Cardiac fibroblast (primary cell): ENCODE measurements at regions not wholly inside any gene's neighbourhood (a gene's known extent, or its start where the extent isn't known, plus 50 kb on each side); places are given as distances from the start of the nearest gene placed in this dataset.
A peak's percentile ranks its signal among the peaks of the same experiment; 100 is the strongest.

ENCODE experiments used
- DNase-seq, 2 donors: peaks; one replicate each; pipeline versions ENCODE4 v3.0.0 to v3.0.0-alpha.2; 2010; ENCODE audit warnings: low read depth in 2 of 2
- H3K4me3 ChIP-seq, 2 donors: replicated peaks in 1 of 2; 1 replicate in 1 of 2; 2 replicates in 1 of 2; pipeline ENCODE4 v1.5.1; 2011; ENCODE audit warnings: low read depth in 2 of 2, low read length in 2 of 2, mild to moderate bottlenecking in 2 of 2, moderate library complexity in 1 of 2
- TF ChIP-seq, protein P1 (sequence below): IDR thresholded peaks from one replicate; pipeline ENCODE4 v1.5.1; 2011; ENCODE audit warnings: low read depth, mild to moderate bottlenecking, low read length, inconsistent platforms

DNA sequence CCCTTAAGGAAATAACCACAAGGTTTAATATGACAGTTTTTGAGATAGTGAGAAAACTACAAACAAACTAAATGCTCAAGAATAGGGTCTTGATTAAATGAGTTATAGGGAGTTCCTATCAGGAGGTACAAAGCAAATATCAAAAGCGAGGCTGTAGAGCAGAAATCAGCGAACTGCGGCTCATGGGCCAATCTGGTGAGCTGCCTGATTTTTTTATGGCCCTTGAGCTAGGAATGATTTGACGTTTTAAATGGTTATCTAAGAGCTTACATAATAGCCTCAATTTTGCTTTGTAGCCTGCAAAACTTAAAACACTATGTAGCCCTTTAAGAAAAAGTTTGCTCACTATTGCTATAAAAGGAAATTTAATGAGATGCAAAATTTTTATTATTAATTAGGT is 62.2 kb downstream of the XCL2 start:
- TF ChIP-seq, protein P1, sequence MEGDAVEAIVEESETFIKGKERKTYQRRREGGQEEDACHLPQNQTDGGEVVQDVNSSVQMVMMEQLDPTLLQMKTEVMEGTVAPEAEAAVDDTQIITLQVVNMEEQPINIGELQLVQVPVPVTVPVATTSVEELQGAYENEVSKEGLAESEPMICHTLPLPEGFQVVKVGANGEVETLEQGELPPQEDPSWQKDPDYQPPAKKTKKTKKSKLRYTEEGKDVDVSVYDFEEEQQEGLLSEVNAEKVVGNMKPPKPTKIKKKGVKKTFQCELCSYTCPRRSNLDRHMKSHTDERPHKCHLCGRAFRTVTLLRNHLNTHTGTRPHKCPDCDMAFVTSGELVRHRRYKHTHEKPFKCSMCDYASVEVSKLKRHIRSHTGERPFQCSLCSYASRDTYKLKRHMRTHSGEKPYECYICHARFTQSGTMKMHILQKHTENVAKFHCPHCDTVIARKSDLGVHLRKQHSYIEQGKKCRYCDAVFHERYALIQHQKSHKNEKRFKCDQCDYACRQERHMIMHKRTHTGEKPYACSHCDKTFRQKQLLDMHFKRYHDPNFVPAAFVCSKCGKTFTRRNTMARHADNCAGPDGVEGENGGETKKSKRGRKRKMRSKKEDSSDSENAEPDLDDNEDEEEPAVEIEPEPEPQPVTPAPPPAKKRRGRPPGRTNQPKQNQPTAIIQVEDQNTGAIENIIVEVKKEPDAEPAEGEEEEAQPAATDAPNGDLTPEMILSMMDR: no peak
- no peak for DNase-seq
- no peak overlapping the region for H3K4me3 ChIP-seq

DNA sequence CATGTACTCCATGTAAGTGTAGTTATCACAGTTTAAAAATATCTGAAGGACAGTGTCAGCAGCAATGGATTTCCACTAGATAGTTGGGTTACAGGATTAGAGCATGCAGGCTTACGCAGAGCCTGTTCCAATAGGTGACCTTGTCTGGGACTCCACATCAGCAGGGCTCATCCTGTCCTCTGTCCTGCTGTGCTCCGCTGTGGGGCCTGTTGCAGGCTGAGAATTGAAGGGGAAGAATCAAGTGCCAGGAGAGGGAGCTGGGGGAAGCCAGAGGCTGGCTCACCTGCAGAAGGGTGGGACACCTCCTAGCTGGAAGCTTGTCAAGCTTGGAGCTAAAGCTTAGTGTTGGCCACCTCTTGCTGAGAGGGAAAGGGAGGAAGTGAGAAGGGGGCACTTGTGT is 62.8 kb downstream of the XCL2 start:
- no peak overlapping the region for H3K4me3 ChIP-seq
- TF ChIP-seq, protein P1: no peak
- no peak for DNase-seq

DNA sequence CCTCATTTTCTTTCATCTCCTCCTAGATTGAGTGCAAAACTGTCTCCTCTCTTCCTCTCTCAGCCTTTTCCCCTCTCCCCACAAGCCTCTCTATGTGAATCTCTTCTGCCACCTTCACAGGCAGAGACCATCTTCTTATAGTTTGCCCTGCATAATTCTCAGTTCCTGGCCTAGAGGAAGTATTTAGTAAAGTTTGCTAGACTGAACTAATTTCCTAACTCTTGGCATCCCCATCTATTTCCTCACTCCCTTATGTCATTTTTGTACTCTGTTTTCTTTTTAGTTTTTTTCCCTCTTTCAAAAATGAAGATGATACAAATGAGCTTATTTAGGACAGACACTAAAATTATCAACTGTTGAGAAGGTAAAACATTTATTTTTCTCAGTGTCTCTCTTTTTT is 66.0 kb downstream of the XCL2 start:
- TF ChIP-seq, protein P1: no peak
- no peak overlapping the region for H3K4me3 ChIP-seq
- DNase-seq: peak in 1 of 2 donors; percentile 50

DNA sequence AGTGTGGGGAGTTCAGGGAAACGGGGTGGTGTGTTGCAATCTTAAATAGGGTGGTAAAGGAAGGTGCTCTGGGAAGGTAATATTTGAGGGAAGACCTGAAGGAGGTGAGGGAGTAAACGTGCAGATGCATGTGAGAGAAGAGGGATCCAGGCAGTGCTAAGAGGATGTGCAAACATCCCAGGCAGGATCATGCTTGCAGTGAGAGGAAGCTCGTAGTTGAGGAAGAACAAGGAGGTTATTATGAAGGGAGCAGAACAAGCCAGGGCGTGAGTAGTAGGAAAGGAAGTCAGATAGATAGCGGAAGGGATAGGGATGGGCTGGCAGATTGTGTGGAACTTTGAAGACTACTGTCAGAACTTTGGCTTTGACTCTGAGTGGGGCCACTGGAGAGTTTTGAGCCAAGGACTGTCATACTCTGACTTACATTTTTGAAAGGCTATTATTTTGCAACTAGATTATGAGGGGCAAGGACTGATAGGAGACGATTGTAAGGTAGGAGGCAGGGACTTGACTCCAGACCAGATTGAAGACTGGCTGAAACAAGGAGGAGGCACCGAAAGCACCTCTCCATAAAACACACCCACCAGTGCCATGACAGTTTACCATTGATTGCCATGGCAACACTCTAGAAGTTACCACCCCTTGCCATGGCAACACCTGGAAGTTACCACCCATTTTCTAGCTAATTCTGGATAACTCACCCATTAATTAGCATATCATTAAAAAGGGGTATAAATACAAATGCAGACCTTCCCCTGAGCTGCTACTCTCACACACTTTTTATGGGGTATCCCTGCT is 67.0 kb downstream of the XCL2 start:
- TF ChIP-seq, protein P1: no peak
- no peak overlapping the region for H3K4me3 ChIP-seq
- peak in 1 of 2 donors; percentile 70 for DNase-seq

DNA sequence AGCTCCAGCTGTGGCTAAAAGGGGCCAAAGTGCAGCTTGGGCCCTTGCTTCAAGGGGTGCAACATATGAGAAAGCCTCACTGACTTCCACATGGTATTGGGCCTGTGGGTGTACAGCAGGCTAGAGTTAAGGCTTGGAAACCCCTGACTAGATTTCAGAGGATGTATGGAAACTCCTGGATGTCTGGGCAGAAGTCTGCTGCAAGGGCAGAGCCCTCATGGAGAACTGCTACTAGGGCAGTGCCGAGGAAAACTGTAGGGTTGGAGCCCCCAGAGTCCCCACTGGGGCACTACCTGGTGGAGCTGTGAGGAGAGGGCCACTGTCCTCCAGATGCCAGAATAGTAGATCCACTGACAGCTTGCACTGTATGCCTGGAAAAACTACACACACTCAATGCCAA is 69.5 kb downstream of the XCL2 start:
- no peak for DNase-seq
- TF ChIP-seq, protein P1: no peak
- no peak overlapping the region for H3K4me3 ChIP-seq

DNA sequence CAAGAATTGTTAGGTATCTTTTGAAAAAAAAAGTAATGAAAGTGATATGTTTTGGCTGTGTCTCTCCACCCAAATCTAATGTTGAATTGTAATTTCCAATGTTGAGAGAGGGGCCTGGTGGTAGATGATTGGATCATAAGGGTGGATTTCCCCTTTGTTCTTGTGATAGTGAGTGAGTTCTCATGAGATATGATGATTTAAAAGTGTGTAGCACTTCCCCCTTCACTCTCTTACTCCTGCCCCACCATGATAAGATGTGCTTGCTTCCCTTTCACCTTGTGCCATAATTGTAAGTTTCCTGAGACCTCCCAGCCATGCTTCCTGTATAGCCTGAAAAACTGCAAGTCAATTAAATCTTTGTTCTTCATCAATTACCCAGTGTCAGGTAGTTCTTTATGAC is 70.7 kb downstream of the XCL2 start:
- H3K4me3 ChIP-seq: no peak overlapping the region
- TF ChIP-seq, protein P1: no peak
- DNase-seq: no peak

DNA sequence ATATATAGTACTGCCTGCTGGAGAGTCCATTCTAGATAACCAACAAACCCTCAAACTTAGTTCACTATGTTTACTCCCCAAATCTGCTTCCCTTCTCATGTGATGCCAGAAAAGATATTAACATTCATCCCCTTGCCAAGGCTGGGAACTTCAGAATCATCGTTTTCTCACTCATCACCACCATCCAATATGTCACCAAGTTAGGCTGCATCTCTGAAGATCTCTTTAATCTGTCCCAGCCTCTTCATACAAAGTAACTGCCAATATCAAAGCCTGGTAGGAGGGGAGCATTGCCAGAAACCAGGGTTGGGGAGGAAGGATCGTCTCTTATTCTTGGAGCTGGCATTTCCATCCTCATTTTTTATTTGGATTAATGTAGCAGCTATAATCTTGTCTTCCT is 71.6 kb downstream of the XCL2 start:
- no peak for DNase-seq
- TF ChIP-seq, protein P1: no peak
- no peak overlapping the region for H3K4me3 ChIP-seq
